ENCODE measurements at regions not wholly inside any gene's neighbourhood (a gene's known extent, or its start where the extent isn't known, plus 50 kb on each side); places are given as distances from the start of the nearest gene placed in this dataset.
A peak's percentile ranks its signal among the peaks of the same experiment; 100 is the strongest.

DNA sequence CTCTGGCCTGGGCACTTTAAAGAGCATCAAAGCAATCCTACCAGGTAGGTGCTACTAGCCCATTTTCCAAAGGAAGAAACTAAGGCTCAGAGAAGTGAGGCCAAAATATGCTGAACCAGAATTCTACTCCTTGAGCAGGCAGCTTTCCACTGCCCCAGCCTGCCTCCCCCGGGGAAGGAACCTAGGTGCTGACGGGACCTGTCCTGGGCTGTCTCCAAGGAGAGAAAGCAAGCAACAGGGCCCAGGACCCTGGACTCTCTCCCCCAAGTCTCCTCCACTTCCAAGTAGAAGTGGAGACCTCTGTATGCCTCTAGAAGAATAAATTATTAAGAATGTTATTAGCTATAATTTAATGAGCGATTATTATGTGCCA, 159.5 kb downstream of the MRPL14 start:
- no peak for DNase-seq (ENCODE audit: low spot score)

DNA sequence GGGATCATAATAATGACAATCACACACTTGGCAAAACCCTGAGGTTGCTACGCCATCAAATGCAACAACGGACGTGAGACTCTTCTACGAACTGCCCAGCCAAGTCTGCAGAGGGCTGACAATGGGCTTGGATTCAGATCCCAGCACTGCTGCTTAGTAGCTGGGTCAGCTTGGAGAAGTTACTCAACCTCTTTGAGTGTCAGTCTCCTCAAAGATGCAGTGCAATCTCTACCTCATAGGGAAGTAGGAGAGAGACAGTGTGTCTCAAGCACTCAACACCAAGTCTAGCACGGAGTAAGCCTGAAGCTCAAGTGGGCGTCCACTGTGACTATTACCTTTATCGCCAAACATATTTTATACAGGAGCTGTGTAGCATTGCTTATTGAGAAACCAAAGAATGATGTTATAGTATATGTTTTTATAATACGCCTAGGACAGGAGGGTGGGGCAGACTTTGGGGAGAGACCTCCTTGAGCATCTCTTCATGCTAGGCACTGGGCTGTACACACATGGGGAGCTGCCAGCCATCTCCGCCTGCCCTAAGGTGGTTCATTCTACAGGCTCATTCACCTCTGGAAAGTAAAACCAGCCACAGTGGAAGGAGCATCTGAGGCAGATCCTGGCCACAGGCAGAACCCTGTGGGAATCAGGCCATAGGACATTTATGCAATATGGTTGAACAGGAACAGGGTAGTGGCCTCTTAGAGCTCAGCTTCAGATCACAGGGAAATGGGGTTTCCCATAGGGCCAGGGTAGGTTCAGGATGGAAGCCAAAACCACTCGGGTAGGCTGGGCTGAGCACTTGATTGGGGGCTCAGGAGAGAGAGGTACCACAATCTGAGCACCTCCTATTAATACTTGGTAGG, 160.2 kb downstream of the MRPL14 start:
- DNase-seq (ENCODE audit: low spot score): no peak

DNA sequence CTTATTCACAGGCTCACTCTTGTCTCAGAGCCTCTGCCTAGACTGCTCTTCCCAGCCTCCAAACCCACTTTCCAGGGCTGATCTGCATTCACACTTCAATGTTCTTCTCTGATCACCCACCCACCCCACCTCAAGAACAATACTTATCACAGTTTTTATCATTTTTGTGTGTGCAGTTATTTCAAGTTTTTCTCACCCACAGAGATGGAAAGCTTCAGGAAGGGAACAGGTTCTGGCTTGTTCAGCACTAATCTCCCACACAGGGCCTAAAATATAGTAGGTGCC, 160.9 kb downstream of the MRPL14 start:
- no peak for DNase-seq (ENCODE audit: low spot score)

DNA sequence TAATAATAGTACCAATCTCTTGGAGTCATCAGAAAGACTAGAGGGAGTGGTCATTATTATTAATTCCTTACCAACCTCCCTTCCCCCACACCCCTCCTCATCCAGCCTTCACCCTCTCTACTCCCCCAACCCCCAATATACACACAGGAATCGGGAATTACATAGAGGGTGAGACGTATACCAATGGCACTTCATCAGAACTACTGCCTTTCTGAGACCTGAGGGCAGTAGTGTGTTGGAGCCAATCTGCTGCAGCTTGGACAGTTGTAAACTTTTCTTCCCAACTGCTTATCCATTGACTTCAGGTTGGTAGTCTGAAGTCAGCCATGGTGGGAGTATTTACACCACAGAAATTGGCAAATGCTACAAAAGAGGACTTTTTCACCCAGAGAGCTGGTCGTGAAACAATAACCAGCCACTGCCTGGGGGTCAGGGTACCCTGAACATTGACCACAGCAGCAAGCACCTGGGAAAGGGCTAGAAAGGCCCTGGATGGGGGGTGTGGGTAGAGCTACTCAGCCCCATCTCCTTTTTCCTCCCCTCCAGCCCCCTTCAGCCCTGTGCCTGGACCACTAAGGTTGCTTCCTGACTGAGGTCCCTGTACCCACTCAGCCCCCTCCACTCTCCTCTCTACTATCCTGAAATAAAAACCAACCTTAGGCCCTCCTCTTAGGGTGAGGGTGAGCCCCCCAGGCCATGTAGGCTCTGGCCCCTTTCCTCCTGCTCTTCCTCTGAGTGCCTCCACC, 161.5 kb downstream of the MRPL14 start:
- no peak for DNase-seq (ENCODE audit: low spot score)

DNA sequence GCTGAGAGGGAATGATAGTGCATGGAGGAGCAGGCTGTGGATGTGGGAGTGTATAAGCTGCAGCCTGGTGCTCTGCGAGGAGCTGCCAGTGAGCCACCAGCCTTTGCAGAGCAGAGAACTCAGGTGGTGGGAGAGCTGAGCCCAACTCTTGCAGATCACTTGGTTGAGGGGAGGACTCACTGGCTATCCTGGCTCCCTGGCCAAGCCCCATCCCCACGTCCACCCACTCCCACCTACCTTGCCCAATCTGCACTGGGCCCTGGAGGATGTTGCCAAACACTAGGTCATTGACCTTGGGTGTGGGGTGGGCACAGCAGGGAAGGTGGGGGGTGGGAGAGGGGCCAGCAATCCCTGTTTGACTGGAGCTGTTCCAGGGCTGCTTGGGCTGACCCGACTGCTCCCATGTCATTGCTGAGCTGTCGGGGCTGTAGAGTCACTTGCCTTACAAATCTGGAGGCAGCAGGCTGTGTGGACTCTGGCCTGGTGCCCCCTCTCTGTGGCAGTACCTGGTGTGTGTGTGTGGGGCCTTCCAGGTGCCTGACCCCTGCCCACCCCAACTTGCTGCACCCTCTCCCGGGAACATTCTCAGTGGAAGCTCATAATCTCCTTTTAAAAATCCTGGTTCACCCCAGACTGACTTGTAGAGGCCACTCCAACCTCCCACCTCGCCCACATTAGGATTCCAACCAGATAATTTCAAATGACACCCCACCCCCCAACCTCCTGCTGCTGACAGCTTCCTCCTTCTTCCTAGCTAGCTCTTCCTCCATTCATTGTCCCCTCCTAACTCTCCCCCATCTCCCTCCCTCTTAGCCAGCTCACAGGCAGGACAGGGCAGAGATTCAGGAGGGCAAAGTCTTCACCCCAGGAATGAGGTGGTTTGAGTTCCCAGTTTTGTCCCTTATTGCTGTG, 162.3 kb downstream of the MRPL14 start:
- no peak for DNase-seq (ENCODE audit: low spot score)

DNA sequence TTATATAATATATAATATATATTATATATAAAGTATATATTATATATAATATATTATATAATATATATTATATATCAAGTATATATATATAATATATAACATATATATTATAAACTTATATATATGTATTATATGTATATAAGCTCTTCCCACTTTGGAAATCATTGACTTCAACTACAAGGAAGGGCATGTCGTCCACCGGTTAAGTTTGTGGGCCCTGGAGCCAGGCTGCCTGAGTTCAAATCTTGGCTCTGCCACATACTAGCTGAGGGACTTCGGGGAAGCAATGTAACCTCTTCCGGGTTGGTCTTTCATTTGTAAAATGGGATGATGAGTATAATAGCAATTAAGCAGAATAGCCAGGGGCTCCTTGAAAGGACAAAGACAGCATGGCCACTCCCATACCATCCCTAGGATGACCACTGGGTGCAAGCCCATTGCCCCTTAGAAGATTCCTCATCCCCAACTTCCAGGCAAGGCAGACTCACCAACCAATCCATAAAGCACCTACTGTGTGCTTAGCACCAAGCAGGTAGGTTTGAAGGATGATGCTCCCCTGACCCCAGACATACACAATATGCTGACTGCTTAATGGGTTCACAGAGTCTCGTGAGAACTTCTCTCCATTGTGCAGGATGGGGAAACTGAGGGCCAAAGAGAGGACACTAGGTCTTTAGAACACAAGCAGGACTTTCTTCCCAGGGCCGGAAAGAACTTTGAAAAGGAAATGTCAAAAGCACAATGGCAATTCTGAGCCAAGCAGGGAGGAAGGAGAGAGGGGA, 163.2 kb downstream of the MRPL14 start:
- DNase-seq (ENCODE audit: low spot score): no peak

DNA sequence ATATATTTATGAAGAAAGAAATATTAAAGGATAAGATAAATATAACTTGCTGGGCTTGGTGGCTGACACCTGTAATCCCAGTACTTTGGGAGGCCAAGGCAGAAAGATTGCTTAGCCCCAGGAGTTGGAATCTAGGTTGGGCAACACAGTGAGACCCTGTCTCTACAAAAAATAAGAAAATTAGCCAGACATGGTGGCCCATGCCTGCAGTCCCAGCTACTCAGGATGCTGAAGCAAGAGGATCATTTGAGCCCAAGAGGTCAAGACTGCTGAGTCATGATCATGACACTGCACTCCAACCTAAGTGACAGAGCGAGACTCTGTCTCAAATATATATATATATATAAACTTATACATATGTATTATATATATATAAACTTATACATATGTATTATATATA, 164.0 kb downstream of the MRPL14 start:
- no peak for DNase-seq (ENCODE audit: low spot score)

DNA sequence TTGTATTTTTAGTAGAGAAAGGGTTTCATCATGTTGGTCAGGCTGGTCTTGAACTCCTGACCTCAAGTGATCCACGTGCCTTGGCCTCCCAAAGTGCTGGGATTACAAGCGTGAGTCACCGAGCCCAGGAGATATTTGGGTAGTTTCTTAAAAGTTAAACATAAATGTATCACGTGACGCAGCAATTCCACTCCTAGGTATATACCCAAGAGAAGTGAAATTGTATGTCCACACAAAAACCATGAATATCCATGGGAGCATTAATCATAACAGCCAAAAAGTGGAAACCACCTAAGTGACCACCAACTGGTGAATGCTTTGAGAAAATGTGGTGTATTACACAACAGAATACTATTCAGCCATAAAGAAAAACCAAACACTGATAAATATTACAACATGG, 164.8 kb downstream of the MRPL14 start:
- DNase-seq (ENCODE audit: low spot score): no peak

DNA sequence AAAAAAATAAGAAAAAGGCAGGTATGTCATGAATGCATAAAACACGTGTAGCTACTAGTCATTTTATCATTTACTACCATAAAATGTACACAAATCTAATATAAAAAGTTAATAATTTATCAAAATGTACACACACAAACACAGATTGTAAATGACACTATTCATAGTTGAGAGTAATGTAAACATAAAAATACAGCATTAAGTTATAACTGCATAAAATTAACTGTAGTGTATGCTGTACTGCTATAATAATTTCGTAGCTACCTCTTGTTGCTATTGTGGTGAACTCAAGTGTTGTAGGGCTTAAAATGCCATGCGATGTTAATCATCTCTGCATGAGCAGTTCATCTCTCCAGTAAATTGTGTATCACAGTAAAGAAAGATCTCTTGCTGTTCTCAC, 170.0 kb downstream of the MRPL14 start:
- DNase-seq (ENCODE audit: low spot score): no peak

DNA sequence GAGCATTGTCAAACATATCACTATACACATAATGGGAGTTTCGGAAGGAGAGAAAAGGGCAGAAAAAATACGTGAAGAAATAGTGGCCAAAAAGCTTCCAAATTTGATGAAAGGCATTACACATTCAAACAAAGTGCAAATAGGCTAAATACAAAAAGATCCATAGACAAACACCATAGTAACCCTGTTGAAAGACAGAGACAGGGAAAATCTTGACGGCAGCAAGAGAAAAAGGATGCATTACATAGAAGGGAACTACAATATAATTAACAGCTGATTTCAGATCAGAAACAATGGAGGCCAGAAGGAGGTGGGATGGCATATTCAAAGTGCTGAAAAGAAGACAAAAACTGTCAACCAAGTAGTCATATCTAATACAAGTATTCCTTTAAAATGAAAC, 170.8 kb downstream of the MRPL14 start:
- DNase-seq (ENCODE audit: low spot score): no peak

DNA sequence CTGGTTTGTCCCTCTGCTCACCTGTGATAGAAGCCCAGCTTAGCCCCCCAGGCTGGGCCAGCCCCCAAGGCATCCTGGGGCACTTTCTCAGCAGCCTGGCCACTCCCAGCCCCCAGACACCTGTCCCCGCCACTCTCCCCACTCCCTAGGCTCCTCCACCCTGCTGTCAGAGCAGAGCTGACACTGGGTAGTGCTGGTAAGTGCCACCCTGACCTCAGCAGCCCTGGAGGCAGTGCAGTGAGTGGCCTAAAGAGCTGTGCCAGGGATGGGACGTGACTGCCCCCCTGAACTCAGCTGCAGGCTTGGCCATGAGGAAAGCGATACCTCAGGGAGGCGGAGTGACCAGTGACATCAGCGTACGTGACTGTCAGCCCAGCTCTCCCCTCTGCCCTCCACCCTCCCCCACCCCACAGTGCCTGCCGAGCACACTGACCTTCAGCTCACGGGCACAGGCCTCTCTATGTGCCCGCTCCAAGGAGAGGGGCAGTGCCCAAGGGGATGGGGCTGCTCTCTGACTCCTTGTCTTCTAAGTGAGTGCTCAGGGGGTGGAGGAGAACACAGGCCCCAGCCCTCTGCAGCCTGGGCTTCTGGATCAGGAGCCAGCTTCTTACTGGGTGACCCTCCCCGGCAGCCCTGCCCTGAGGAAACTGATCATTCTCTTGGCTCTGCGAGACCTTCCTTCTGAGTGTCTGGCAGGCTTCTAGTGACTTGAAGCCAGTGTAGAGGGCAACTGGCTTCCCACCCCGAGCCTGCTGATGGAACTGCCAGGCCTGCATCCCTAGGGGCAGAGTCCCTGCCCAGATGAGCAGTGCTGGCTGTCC, 172.7 kb downstream of the MRPL14 start:
- DNase-seq (ENCODE audit: low spot score): no peak

DNA sequence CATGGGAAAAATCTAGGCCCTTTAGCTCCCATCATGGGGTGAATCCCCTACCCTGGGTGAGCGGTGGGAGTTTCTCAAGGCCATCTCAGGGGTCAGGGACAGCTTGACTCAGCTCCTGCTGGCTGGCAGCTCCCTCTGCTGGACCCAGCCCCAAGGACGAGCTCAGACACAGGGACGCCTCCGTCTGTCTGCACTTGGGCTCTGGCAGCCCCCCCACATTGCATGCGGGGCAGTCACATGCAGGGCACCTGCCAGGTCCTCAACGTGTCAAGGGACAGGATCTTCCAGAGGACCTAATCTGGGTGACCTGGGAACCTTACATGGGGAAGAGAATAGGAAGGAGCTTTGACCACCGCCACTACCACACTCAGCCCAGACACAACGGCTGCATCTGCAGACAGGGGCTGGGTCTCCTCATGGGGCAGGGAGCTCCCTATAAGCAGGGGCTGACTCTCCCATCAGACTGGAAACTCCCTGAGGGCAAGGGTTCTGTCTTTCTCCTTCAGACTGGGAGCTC, 173.4 kb downstream of the MRPL14 start:
- no peak for DNase-seq (ENCODE audit: low spot score)

DNA sequence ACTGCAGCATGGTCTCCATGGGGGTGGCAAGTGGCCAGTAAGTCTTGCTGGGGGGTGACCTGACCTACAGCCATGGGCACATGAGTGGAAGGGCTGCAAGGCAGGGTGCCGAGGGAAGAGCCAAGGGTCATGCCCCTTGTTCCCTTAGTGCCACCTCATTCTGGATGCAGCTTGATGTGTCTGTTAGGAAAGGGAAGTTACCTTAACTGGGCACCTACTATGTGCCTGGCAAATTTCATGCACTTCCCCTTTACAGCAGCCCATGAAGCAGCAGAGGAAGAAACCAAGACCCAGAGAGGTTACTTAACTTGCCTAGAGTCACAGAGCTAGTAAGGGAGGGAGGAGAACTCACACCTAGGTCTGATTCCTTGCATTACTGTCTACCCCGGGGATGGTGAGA, 174.0 kb downstream of the MRPL14 start:
- DNase-seq (ENCODE audit: low spot score): no peak

DNA sequence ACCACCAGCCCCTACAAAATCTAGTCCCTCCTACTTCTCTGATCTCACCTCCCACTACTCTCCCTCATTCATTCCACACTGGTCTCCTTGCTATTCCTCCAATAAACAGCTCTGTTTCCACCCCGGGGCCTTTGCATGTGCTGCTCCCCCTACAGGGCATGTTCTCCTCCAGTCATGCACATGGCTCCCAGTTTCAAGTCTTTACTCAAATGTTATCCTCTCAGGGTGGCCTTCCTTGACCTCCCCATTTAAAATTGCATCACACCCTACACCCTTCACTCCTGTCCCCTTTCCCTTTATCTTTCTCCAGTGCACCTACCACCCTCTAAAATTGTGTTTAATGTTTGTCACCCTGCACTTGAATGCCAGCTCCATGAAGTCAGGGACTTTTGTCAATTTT, 174.5 kb downstream of the MRPL14 start:
- DNase-seq (ENCODE audit: low spot score): no peak

DNA sequence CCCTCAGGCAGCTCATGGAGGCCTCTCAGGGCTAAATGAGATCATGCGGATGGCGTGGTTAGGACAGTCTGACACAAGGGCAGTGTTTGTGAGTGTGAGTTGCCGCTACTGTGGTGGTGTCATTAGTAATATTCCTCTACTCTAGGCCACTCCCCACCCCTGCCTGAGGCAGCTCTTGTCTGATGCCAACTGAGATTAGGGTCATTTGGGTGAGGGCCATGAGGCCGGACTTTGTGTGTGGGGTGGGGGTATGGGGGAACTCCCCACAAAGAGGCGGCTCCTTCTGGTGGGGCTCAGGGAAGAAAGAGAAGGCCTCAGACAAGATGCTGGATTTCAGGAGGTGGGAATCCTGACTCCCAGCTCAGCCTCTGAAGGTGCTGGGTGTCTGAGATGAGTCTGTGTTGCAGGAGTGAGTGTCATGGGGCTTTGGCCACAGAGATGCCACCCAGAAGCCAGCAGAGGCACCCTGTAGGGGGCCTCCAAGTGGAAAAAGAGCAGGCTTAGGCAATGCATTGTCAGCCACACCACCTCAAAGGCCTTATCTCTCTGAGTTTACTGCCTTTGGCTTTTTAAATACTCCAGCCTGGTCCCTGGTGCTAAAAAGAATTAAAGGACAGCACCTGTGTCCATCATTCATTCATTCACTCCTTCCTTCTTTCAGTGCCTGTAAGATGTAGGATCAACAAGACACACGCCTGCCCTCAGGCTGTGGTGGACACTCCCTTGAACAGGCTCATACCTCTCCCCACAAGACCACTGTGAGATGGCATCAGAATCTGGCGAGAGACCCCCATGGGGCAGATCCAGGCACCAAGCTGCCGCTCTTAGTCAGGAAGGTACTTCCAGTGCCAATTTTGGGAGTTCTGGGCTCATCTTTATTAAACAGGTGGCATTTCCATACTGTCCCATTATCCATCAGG, 175.2 kb downstream of the MRPL14 start:
- no peak for DNase-seq (ENCODE audit: low spot score)

DNA sequence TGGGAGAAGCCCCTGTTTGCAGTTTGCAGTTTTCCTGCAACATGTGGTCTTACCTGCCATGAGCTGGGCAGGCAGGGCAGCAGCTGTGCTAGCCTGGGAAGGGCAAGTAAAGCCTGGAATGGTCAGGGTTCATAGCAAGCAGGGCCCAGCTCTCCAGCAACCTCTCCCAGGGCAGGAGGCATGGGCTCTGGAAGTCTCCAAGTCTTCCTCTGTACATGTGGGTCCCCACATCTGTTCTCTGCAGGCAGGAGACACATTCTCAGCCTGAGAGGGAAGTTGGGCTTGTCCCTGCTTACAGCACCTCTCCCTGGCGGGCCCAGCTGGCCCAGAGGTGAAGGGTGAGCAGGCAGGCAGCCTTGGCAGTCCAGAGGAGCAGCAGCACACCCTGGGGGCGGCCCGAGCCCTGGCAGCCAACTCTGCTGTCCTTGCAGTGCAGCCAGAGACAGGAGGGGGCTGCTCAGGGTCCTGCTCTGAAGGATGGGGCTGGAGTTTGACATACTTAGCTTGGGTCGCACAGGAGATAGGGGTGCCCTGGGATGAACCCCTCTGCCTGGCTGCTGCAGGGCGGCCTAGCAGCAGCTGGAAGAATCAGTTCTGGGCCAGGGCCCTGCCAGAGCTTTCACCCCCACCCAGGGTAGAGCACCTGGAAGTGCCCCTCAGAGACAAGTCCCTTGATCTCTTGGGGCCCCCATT, 176.0 kb downstream of the MRPL14 start:
- peak; percentile 61 for DNase-seq (ENCODE audit: low spot score)

DNA sequence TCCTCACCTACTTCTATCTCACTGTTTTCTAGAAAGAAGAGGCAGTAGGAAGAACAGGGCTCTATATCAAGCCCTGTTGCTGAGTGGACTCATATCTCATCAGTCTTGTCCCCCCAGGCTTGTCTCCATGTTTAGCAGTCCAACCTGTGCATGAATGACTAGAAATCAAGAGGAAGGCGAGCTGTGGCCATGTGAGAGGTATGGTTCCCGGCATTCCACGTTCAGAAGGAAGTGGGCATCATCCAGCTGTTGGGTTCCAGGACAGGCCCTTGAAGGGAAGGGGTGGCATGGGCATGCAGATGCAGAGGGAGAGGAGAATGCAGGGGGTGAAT, 176.6 kb downstream of the MRPL14 start:
- no peak for DNase-seq (ENCODE audit: low spot score)

DNA sequence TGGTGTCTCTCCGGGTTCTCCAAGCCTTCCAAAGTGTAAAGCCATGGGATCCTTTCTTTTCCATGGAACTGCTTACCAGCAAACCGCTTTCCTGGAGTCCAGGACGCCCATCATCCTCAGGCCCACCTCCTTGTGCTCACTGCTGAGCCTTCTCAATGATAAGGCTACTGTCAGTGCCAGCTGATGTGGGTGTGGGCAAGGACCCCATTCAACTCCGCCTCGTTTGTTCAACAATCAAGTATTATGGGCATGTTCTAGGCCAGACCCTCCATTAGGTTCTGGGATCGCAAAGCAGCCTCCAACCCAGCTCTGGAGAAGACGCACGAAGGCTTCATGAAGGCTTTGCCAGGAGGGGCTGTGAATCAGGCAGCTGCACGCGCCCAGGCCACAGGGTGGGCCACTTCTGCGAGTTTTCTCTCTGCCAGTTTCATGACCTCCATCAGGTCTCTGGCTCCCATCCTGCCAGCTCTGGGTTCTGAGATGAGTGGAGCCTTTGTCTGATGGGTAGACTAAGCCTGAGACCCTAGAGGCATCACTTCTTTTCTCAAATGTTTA, 177.1 kb downstream of the MRPL14 start:
- no peak for DNase-seq (ENCODE audit: low spot score)

DNA sequence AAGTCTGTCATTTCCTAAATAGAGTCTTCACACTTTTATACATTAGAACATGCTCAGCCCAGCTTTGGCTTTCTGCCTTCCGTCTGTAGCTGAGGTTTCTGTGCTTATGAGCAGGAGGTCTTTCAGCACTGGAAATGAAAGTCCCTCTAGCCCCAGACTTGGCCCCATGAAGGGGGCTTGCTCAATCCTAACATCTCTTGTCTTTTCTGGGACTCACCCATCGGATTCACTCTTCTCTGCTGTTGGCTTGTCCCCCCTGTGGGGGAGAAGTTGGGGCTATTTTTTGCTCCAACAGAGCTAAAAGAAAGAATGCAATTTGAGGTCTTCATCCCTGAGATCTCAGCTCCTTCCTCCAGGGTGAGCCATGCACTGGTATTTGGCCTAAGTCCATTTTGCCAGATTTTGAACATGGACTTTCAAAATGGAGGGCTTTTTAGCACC, 177.7 kb downstream of the MRPL14 start:
- peak; percentile 42 for DNase-seq (ENCODE audit: low spot score)
